ENCODE measurements at regions not wholly inside any gene's neighbourhood (a gene's known extent, or its start where the extent isn't known, plus 50 kb on each side); places are given as distances from the start of the nearest gene placed in this dataset.
A peak's percentile ranks its signal among the peaks of the same experiment; 100 is the strongest.
"Not testable (repeated sequence)": the region's sequence is repeated elsewhere in the genome, so short reads cannot be mapped to it uniquely, and the experiment has no call there.

DNA sequence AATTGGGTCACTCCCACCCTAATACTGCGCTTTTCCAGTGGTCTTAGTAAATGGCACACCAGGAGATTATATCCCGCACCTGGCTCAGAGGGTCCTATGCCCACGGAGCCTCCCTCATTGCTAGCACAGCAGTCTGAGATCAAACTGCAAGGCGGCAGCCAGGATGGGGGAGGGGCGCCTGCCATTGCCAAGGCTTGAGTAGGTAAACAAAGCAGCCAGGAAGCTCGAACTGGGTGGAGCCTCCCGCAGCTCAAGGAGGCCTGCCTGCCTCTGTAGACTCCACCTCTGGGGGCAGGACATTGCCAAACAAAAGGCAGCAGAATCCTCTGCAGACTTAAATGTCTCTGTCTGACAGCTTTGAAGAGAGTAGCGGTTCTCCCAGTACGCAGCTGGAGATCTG, 52.4 kb upstream of the PMPCB start:
- Mint-ChIP-seq H3K36me3 (peaks cover 13% of the 10 kb centered on the region), H3K9me3 (peaks cover 12% of the 10 kb centered on the region)
- not testable (repeated sequence) for H3K4me1 Mint-ChIP-seq, ATAC-seq, H3K27me3 Mint-ChIP-seq, H3K4me3 Mint-ChIP-seq, H3K27ac Mint-ChIP-seq

DNA sequence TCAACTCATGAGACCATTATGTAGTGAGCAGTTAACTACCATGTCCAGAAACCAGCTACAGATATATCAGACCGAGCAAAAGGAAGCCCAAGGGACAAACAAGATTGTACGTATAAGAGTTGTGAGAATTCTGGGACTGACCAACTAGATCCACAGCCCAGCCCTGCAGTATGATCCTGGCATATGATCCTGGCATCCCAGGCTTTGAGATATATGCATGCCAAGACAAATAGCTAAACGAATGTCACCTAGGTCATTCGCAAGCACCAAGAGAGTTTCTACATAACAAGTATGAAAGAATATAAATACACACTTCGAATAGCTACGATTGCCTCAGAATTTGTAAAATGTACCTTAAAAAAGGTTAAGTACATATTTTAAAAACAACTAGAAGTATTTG, 56.4 kb upstream of the PMPCB start:
- Mint-ChIP-seq H3K27ac (no peak overlapping the region), H3K27me3 (peaks cover 8% of the 10 kb centered on the region), H3K9me3 (peaks cover 8% of the 10 kb centered on the region), H3K4me1 (no peaks in the 10 kb centered on the region), H3K36me3 (peaks cover 7% of the 10 kb centered on the region), H3K4me3 (no peak overlapping the region)
- ATAC-seq, result no peak

DNA sequence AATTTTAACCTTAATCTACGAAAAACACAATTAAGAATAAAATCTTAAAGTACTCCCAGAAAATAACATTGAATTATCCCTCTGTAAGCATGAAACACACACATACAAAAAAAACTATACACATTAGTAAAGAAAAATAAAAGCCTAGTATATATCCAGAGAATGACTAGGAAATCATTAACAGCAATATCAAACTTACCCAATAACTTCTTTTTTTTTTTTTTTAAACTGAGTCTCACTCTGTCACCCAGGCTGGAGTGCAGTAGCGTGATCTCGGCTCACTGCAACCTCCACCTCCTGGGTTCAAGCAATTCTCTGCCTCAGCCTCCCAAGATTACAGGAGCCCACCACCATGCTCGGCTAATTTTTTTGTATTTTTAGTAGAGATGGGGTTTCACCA, 61.4 kb upstream of the PMPCB start:
- not testable (repeated sequence) for H3K27ac Mint-ChIP-seq, H3K4me3 Mint-ChIP-seq, H3K27me3 Mint-ChIP-seq, H3K4me1 Mint-ChIP-seq, H3K9me3 Mint-ChIP-seq, ATAC-seq, H3K36me3 Mint-ChIP-seq

DNA sequence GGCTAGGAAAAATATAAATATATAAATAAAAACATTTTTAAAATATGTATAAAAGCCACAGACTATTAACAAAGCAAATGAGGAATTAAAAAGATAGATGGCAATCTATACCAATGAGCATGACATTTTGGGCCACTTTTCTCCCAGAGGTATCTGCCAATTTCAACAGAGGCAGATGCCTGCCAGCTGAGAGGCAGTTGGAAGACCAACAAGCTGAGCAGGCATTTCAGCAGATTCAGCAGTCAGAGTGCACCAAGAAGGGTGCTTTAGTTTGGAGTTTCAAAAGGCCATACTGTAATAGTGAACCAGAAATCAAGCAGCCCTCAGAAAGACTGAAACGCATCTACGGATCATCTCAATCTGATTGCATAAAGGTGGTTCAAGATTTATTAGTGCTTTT, 62.4 kb upstream of the PMPCB start:
- not testable (repeated sequence) for H3K9me3 Mint-ChIP-seq, H3K36me3 Mint-ChIP-seq, H3K27ac Mint-ChIP-seq, H3K4me1 Mint-ChIP-seq, ATAC-seq, H3K27me3 Mint-ChIP-seq, H3K4me3 Mint-ChIP-seq

DNA sequence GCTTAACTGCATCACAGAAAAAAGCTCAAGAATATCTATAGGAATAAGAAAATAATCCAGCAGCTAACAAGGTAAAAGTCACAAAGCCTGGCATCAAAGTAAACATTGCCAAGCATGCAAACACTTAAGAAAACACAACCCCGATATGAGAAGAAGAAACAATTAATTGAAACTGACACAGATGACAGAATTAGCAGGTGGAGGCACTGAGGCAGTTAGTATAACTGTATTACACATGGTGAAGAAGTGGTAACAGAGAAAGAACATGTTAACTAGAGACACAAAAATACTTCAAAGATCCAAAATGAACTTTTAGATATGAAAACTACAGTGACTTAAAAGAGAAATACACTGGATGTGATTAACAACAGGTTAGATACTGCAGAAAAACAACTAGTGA, 69.4 kb upstream of the PMPCB start:
- Mint-ChIP-seq H3K27me3 (peaks cover 10% of the 10 kb centered on the region), H3K4me1 (peaks cover 14% of the 10 kb centered on the region)
- not testable (repeated sequence) for H3K27ac Mint-ChIP-seq, H3K9me3 Mint-ChIP-seq, H3K36me3 Mint-ChIP-seq, H3K4me3 Mint-ChIP-seq, ATAC-seq

DNA sequence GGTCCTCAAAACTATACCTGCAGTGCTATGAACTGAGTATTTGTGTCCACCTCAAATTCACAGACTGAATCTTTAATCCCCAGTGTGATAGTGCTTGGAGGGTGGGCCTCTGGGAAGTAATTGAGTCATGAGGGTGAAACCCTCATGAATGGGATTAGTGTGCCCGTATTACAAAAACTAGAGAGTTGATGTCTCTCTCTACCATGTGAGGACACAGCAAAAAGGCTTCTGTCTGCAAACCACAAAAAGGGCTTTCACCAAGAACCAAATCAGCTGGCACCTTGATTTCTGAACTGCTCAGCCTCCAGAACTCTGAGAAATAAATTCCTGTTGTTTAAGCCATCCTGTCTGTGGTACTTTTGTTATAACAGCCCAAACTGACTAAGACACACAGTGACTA, 71.4 kb upstream of the PMPCB start:
- not testable (repeated sequence) for H3K9me3 Mint-ChIP-seq, H3K36me3 Mint-ChIP-seq, ATAC-seq

DNA sequence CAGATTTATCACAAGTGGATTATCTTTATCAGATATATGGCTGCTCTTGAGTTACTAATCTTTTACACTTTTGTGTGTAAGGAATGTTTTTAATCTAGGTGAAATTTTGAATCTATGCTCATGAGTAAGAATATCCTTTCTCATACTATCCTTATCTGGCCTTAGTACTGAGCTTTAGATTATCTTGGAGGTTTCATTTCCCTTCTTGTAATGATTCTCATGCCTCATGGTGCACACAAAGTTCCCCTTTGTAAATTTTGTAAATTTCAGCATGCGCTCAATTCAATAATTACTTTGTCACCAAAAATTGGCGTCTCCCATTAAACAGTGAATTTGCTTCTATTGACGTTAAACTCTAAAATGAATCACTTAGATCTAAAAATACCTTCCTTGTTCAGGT, 74.2 kb upstream of the NAPEPLD start:
- not testable (repeated sequence) for H3K4me3 Mint-ChIP-seq, H3K9me3 Mint-ChIP-seq, ATAC-seq, H3K36me3 Mint-ChIP-seq
- Mint-ChIP-seq H3K4me1 (peaks cover 14% of the 10 kb centered on the region), H3K27ac (peak overlapping the region; percentile 49), H3K27me3 (peaks cover 10% of the 10 kb centered on the region)

More for the DNA sequence above, 71.4 kb upstream of the PMPCB start:
- H3K27me3 Mint-ChIP-seq, result peaks cover 10% of the 10 kb centered on the region
- not testable (repeated sequence) for H3K27ac Mint-ChIP-seq, H3K4me3 Mint-ChIP-seq
- H3K4me1 Mint-ChIP-seq, result peaks cover 14% of the 10 kb centered on the region

DNA sequence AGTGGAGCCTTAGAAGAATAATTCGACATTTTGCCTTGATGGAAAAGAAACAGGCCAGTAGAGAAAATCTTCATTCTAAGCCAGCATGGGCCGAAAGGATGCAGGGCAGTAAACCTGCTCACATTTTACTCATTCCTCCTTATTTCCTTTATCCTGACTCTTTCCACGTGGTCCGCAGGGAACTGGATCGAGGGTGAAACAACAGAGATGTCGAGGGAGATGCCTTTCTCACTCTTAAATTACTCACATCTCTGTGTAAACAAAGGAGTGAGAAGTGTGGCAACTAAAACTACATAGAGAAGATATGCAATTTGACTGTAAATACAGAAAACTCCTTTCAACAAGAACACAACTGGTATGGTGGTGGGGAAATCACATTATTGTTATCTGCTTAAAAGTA, 62.1 kb upstream of the NAPEPLD start:
- not testable (repeated sequence) for H3K36me3 Mint-ChIP-seq, H3K27ac Mint-ChIP-seq, H3K9me3 Mint-ChIP-seq, H3K27me3 Mint-ChIP-seq, H3K4me1 Mint-ChIP-seq, ATAC-seq, H3K4me3 Mint-ChIP-seq

DNA sequence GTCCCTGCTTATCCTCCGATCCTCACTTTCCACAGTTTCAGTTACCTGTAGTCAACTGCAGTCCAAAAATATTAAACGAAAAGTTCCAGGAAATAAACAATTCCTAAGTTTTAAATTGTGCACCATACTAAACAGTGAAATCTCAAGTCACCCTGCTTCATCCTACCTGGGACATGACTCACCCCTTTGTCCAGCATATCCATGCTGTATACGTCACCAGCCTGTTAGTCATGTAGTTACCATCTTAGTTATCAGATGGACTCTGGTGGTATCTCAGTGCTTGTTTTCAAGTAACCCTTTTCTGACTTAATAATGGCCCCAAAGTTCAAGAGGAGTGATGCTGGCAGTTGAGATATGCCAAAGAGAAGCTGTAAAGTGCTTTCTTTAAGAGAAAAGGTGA, 50.3 kb upstream of the NAPEPLD start:
- H3K27ac Mint-ChIP-seq, H3K4me1 Mint-ChIP-seq, ATAC-seq, H3K36me3 Mint-ChIP-seq, H3K9me3 Mint-ChIP-seq, H3K4me3 Mint-ChIP-seq, H3K27me3 Mint-ChIP-seq: not testable (repeated sequence)
